ENCODE measurements at regions not wholly inside any gene's neighbourhood (a gene's known extent, or its start where the extent isn't known, plus 50 kb on each side); places are given as distances from the start of the nearest gene placed in this dataset.

- H3K4me3 Mint-ChIP-seq, result no peak overlapping the region
- no peak for TF ChIP-seq CTCF (IDR thresholded peaks at IDR 0.05)
- POLR2A ChIA-PET, result no interaction called here
- H3K9me3 Mint-ChIP-seq, result no peaks in the 10 kb centered on the region
- H3K27me3 Mint-ChIP-seq, result no peaks in the 10 kb centered on the region
- H3K36me3 Mint-ChIP-seq (ENCODE audit: low read depth), result no peaks in the 10 kb centered on the region
- ATAC-seq (ENCODE audit: low read depth) (no peak), DNase-seq (no peak)
- no peak overlapping the region for H3K27ac Mint-ChIP-seq
- intact Hi-C loops (cut with micrococcal nuclease), result no loop called here
- no peaks in the 10 kb centered on the region for H3K4me1 Mint-ChIP-seq
- CTCF ChIA-PET, result no interaction called here
Measured at GRCh38 chr2:147135376-147135775, 709.5 kb upstream of the ACVR2A start.

- TF ChIP-seq CTCF (IDR thresholded peaks at IDR 0.05), result no peak
- H3K36me3 Mint-ChIP-seq (ENCODE audit: low read depth), result no peaks in the 10 kb centered on the region
- H3K4me3 Mint-ChIP-seq, result no peak overlapping the region
- no peaks in the 10 kb centered on the region for H3K27me3 Mint-ChIP-seq
- POLR2A ChIA-PET, result no interaction called here
- no peaks in the 10 kb centered on the region for H3K4me1 Mint-ChIP-seq
- DNase-seq (no peak), ATAC-seq (ENCODE audit: low read depth) (no peak)
- intact Hi-C loops (cut with micrococcal nuclease), result no loop called here
- CTCF ChIA-PET, result no interaction called here
- H3K27ac Mint-ChIP-seq, result no peak overlapping the region
- H3K9me3 Mint-ChIP-seq, result no peaks in the 10 kb centered on the region
Measured at GRCh38 chr2:147133286-147133908, 711.4 kb upstream of the ACVR2A start.

DNA sequence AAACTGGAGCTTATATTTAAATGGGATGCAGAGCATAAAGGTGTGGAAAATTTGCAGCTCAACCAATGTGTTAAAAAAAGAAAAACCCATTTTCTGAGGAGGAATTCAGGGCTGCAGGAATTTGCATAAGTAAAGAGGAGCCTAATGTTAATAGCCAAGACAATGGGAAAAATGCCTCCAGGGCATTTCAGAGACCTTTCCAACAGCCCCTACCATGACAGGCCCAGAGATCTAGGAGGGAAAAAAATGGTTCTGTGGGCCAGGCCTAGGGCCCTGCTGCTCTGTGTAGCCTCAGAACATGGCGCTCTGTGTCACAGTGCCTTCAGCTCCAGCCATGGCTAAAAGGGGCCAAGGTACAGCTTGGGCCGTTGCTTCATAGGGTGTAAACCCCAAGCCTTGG is 719.7 kb upstream of the ACVR2A start:
- Mint-ChIP-seq H3K27ac (no peak overlapping the region), H3K36me3 (ENCODE audit: low read depth) (no peaks in the 10 kb centered on the region), H3K4me3 (no peak overlapping the region), H3K27me3 (no peaks in the 10 kb centered on the region), H3K4me1 (no peaks in the 10 kb centered on the region), H3K9me3 (peaks cover 7% of the 10 kb centered on the region)
- ChIA-PET CTCF (no interaction called here), POLR2A (no interaction called here)
- intact Hi-C loops (cut with micrococcal nuclease), result no loop called here
- ATAC-seq (ENCODE audit: low read depth) (no peak), DNase-seq (no peak)
- no peak for TF ChIP-seq CTCF (IDR thresholded peaks at IDR 0.05)

DNA sequence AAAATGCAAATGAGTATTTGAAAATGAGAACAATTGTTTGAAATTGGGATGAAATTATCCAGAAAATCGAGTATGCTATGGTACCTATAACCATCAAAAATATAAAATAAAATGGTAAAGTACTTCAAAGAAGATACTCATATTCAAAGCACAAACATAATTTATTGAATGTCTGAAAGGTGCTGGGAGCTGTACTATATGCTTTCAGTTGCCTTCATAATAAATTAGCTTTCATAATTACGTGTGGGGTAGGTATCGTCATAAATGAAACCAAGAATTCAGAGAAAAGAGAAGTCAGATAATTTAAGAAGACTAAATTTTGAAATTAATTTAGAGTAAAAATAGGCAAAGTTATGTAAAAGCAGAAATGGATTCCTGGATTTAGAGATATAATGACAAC is 721.9 kb upstream of the ACVR2A start:
- no peak for ATAC-seq (ENCODE audit: low read depth)
- DNase-seq, result no peak
- TF ChIP-seq CTCF (IDR thresholded peaks at IDR 0.05), result no peak
- H3K9me3 Mint-ChIP-seq, result peaks cover 7% of the 10 kb centered on the region
- POLR2A ChIA-PET, result no interaction called here
- no peaks in the 10 kb centered on the region for H3K27me3 Mint-ChIP-seq
- intact Hi-C loops (cut with micrococcal nuclease), result no loop called here
- CTCF ChIA-PET, result no interaction called here
- no peaks in the 10 kb centered on the region for H3K36me3 Mint-ChIP-seq (ENCODE audit: low read depth)
- no peak overlapping the region for H3K4me3 Mint-ChIP-seq
- no peaks in the 10 kb centered on the region for H3K4me1 Mint-ChIP-seq
- H3K27ac Mint-ChIP-seq, result no peak overlapping the region

DNA sequence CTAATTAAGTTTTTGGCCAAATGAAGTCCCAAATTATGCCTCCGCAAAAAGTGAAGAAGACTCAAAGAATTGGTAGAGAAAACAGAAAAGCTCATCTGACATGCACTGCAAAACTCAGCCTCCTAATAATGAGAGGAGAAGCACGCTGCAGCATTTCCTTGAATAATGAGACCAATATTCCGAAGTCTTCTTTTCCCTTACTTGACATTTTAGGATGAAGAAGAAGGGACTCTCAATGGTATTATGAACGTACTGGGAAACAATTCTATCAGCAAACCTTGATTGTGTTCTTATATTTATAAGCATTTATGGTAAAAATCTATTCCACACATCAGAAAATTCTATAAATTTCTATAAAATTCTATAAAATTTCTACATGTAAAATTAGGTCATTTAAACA is 733.9 kb upstream of the ACVR2A start:
- H3K4me1 Mint-ChIP-seq, result no peaks in the 10 kb centered on the region
- H3K27me3 Mint-ChIP-seq, result no peaks in the 10 kb centered on the region
- POLR2A ChIA-PET, result no interaction called here
- H3K9me3 Mint-ChIP-seq, result peaks cover 4% of the 10 kb centered on the region
- intact Hi-C loops (cut with micrococcal nuclease), result no loop called here
- no peak overlapping the region for H3K4me3 Mint-ChIP-seq
- no peaks in the 10 kb centered on the region for H3K36me3 Mint-ChIP-seq (ENCODE audit: low read depth)
- H3K27ac Mint-ChIP-seq, result no peak overlapping the region
- no peak for TF ChIP-seq CTCF (IDR thresholded peaks at IDR 0.05)
- CTCF ChIA-PET, result no interaction called here
- ATAC-seq (ENCODE audit: low read depth), result no peak
- no peak for DNase-seq
